Sigmoid colon (tissue), 6 donors: ENCODE measurements at regions not wholly inside any gene's neighbourhood (a gene's known extent, or its start where the extent isn't known, plus 50 kb on each side); places are given as distances from the start of the nearest gene placed in this dataset.

Source experiments
- DNase-seq: peaks from one replicate; pipeline ENCODE4 v3.0.0-alpha.2; 2019
- H3K27ac ChIP-seq, 4 donors: fragments of 200-600 bp; sonication (generic); one replicate each; pipeline ENCODE4 v1.5.1; 2016 to 2019; ENCODE audit warnings: mild to moderate bottlenecking in 1 of 4
- H3K27me3 ChIP-seq, 3 donors: fragments of 200-600 bp; sonication (generic); one replicate each; pipeline ENCODE4 v1.5.1; 2019; ENCODE audit warnings: mild to moderate bottlenecking in 1 of 3
- H3K36me3 ChIP-seq, 4 donors: fragments of 200-600 bp; sonication (generic); one replicate each; pipeline ENCODE4 v1.5.1; 2016 to 2019
- H3K4me1 ChIP-seq, 4 donors: fragments of 200-600 bp; sonication (generic); one replicate each; pipeline ENCODE4 v1.5.1; 2017 to 2019
- H3K4me3 ChIP-seq, 4 donors: fragments of 200-600 bp; sonication (generic); one replicate each; pipeline ENCODE4 v1.5.1; 2017 to 2019; ENCODE audit warnings: mild to moderate bottlenecking in 2 of 4, moderate library complexity in 1 of 4
- H3K9me3 ChIP-seq, 4 donors: fragments of 200-600 bp in 3 of 4; sonication (generic) in 3 of 4; one replicate each; pipeline versions ENCODE4 v1.5.1 to v1.6.1; 2013 to 2019
- CTCF ChIP-seq, 4 experiments: fragments of 450-650 bp in 3 of 4; fragments of 200-600 bp in 1 of 4; IDR thresholded peaks; one replicate each; pipeline ENCODE4 v1.5.1; 2016 to 2019; ENCODE audit warnings: antibody characterized with exemption in 4 of 4, mild to moderate bottlenecking in 3 of 4, moderate library complexity in 2 of 4
- EP300 ChIP-seq, 4 donors: sonication (generic); formaldehyde crosslinking; IDR thresholded peaks; one replicate each; pipeline ENCODE4 v1.6.1; 2017; ENCODE audit warnings: antibody characterized with exemption in 4 of 4
- POLR2A ChIP-seq, 2 donors: fragments of 450-650 bp; IDR thresholded peaks; one replicate each; pipeline ENCODE4 v1.6.1; 2016; ENCODE audit warnings: antibody characterized with exemption in 2 of 2, mild to moderate bottlenecking in 2 of 2, moderate library complexity in 2 of 2
- POLR2AphosphoS5 ChIP-seq, 4 donors: sonication (generic); formaldehyde crosslinking; IDR thresholded peaks; one replicate each; pipeline ENCODE4 v1.6.1; 2017; ENCODE audit warnings: antibody characterized with exemption in 4 of 4
- WGBS, 2 donors: extraction: QIAGEN DNeasy Blood & Tissue Kit; methylation state at CpG; one replicate each; pipeline ENCODE4 v1.1.7; 2013; 5-methylcytosine and 5-hydroxymethylcytosine counted together
- intact Hi-C: fragments of 100-400 bp; cut with DNase I; formaldehyde crosslinking; loops from one replicate; pipeline ENCODE4 v1.15.1; 2023
- donor health status: healthy with polysubstance abuse.
- donor health status: healthy.

- Histone ChIP-seq H3K4me3 (no peak overlapping the region), H3K27ac (no peak overlapping the region), H3K4me1 (no peaks in the 10 kb centered on the region), H3K9me3 (no peaks in the 10 kb centered on the region), H3K27me3 (no peaks in the 10 kb centered on the region), H3K36me3 (no peaks in the 10 kb centered on the region)
- DNase-seq: no peak
- 54 to 69% methylated on average over 2 of the region's 2 CpGs for WGBS, 2 donors
- intact Hi-C loops: no loop called here
- TF ChIP-seq EP300 (IDR thresholded peaks at IDR 0.05) (no peak), POLR2A (IDR thresholded peaks at IDR 0.05) (no peak), CTCF (IDR thresholded peaks at IDR 0.05) (no peak), POLR2AphosphoS5 (IDR thresholded peaks at IDR 0.05) (no peak)
These were observed 264.4 kb downstream of the SLCO4C1 start for GRCh38 chr5:102031711-102032110.

GRCh38 chr5:102018690-102019089 lies 277.4 kb downstream of the SLCO4C1 start:
- Histone ChIP-seq H3K27me3 (no peaks in the 10 kb centered on the region), H3K4me3 (no peak overlapping the region), H3K27ac (no peak overlapping the region), H3K4me1 (no peaks in the 10 kb centered on the region), H3K9me3 (no peaks in the 10 kb centered on the region), H3K36me3 (no peaks in the 10 kb centered on the region)
- DNase-seq: no peak
- WGBS, 2 donors: 88 to 93% methylated on average over 8 of the region's 8 CpGs
- TF ChIP-seq POLR2AphosphoS5 (IDR thresholded peaks at IDR 0.05) (no peak), CTCF (IDR thresholded peaks at IDR 0.05) (no peak), EP300 (IDR thresholded peaks at IDR 0.05) (no peak), POLR2A (IDR thresholded peaks at IDR 0.05) (no peak)
- intact Hi-C loops: no loop called here

- no peaks in the 10 kb centered on the region for H3K4me1 ChIP-seq
- no peak for DNase-seq
- H3K9me3 ChIP-seq: no peaks in the 10 kb centered on the region
- H3K27ac ChIP-seq: no peak overlapping the region
- intact Hi-C loops: no loop called here
- H3K36me3 ChIP-seq: no peaks in the 10 kb centered on the region
- no peak overlapping the region for H3K4me3 ChIP-seq
- TF ChIP-seq POLR2A (IDR thresholded peaks at IDR 0.05) (no peak), EP300 (IDR thresholded peaks at IDR 0.05) (no peak), CTCF (IDR thresholded peaks at IDR 0.05) (no peak), POLR2AphosphoS5 (IDR thresholded peaks at IDR 0.05) (no peak)
- WGBS, 2 donors: 76 to 79% methylated on average over 7 of the region's 7 CpGs
- H3K27me3 ChIP-seq: no peaks in the 10 kb centered on the region
These were observed 277.8 kb downstream of the SLCO4C1 start for GRCh38 chr5:102018279-102018678.

GRCh38 chr5:102014371-102014770 lies 281.7 kb downstream of the SLCO4C1 start:
- TF ChIP-seq POLR2AphosphoS5 (IDR thresholded peaks at IDR 0.05) (no peak), POLR2A (IDR thresholded peaks at IDR 0.05) (no peak), CTCF (IDR thresholded peaks at IDR 0.05) (no peak), EP300 (IDR thresholded peaks at IDR 0.05) (no peak)
- no peaks in the 10 kb centered on the region for H3K4me1 ChIP-seq
- no peaks in the 10 kb centered on the region for H3K36me3 ChIP-seq
- DNase-seq: no peak
- no peaks in the 10 kb centered on the region for H3K27me3 ChIP-seq
- no peak overlapping the region for H3K4me3 ChIP-seq
- WGBS, 2 donors: 88 to 89% methylated on average over 1 of the region's 1 CpG
- no peak overlapping the region for H3K27ac ChIP-seq
- no peaks in the 10 kb centered on the region for H3K9me3 ChIP-seq
- intact Hi-C loops: no loop called here

GRCh38 chr5:102010644-102011043 lies 285.4 kb downstream of the SLCO4C1 start:
- H3K9me3 ChIP-seq: no peaks in the 10 kb centered on the region
- no peak overlapping the region for H3K27ac ChIP-seq
- H3K27me3 ChIP-seq: no peaks in the 10 kb centered on the region
- no peaks in the 10 kb centered on the region for H3K36me3 ChIP-seq
- TF ChIP-seq CTCF (IDR thresholded peaks at IDR 0.05): no peak
- TF ChIP-seq POLR2A (IDR thresholded peaks at IDR 0.05): no peak
- no peak for TF ChIP-seq POLR2AphosphoS5 (IDR thresholded peaks at IDR 0.05)
- no peak for TF ChIP-seq EP300 (IDR thresholded peaks at IDR 0.05)
- intact Hi-C loops: no loop called here
- no peaks in the 10 kb centered on the region for H3K4me1 ChIP-seq
- H3K4me3 ChIP-seq: no peak overlapping the region
- DNase-seq: no peak
